MCF 10A (cell line): ENCODE measurements at regions not wholly inside any gene's neighbourhood (a gene's known extent, or its start where the extent isn't known, plus 50 kb on each side); places are given as distances from the start of the nearest gene placed in this dataset.

Experiments
- BruUV-seq: library from RNA; stranded (reverse); fragments of 400-500 nt; replicated peaks from 2 replicates; lab custom pipeline; 2021; lab: Mats Ljungman, UMichigan
- CTCF ChIA-PET: fragments of 300-600 bp; sonication (Branson Sonifier 250); formaldehyde crosslinking; extraction: SDS; loops from one replicate; lab custom pipeline; 2021; ENCODE audit warnings: antibody characterized with exemption, inconsistent platforms; lab: Yijun Ruan, JAX
- POLR2A ChIA-PET: fragments of 300-600, 350-650 bp; sonication (Branson Sonifier 250); formaldehyde crosslinking; extraction: SDS; loops from one replicate; lab custom pipeline; 2020; ENCODE audit warnings: antibody characterized with exemption, inconsistent platforms; lab: Yijun Ruan, JAX
- DNase-seq: peaks from one replicate; pipeline ENCODE4 v3.0.0-alpha.2; 2018; ENCODE audit not compliant: unreplicated experiment
- H3K27ac Mint-ChIP-seq: one replicate; pipeline ENCODE4 v1.8.0; 2022; ENCODE audit warnings: mild to moderate bottlenecking, low read depth, mixed read lengths; ENCODE audit not compliant: unreplicated experiment
- H3K27me3 Mint-ChIP-seq: one replicate; pipeline ENCODE4 v1.8.0; 2022; ENCODE audit warnings: mixed read lengths; ENCODE audit not compliant: insufficient read depth, unreplicated experiment
- H3K36me3 Mint-ChIP-seq: one replicate; pipeline ENCODE4 v1.8.0; 2022; ENCODE audit warnings: mild to moderate bottlenecking, moderate library complexity, mixed read lengths; ENCODE audit not compliant: insufficient read depth, unreplicated experiment
- H3K4me1 Mint-ChIP-seq: one replicate; pipeline ENCODE4 v1.8.0; 2022; ENCODE audit warnings: mixed read lengths; ENCODE audit not compliant: insufficient read depth, unreplicated experiment
- H3K4me3 Mint-ChIP-seq: one replicate; pipeline ENCODE4 v1.8.0; 2022; ENCODE audit warnings: mild to moderate bottlenecking, moderate library complexity, mixed read lengths; ENCODE audit not compliant: unreplicated experiment
- H3K9me3 Mint-ChIP-seq: one replicate; pipeline ENCODE4 v1.8.0; 2022; ENCODE audit warnings: mixed read lengths; ENCODE audit not compliant: unreplicated experiment
- CTCF ChIP-seq: fragments of 200-600 bp; IDR thresholded peaks from one replicate; pipeline ENCODE4 v1.8.0; 2022; ENCODE audit warnings: antibody characterized with exemption, mild to moderate bottlenecking; ENCODE audit not compliant: unreplicated experiment
- intact Hi-C: fragments of 100-400 bp; cut with micrococcal nuclease; formaldehyde crosslinking; loops from 2 replicates; pipeline ENCODE4 v1.14.1; 2022

- intact Hi-C loops = loop anchor here (5.0 kb wide), 1 partner anchor 80 kb away; no protein-coding TSS in a partner anchor
- DNase-seq = no peak
- Mint-ChIP-seq H3K27me3 (no peaks in the 10 kb centered on the region), H3K36me3 (no peaks in the 10 kb centered on the region), H3K27ac (no peak overlapping the region), H3K4me1 (no peaks in the 10 kb centered on the region), H3K4me3 (no peak overlapping the region), H3K9me3 (no peaks in the 10 kb centered on the region)
- BruUV-seq = no TSS peak
- POLR2A ChIA-PET = no interaction called here
- no peak for TF ChIP-seq CTCF
- CTCF ChIA-PET = interaction anchor here (0.6 kb wide), 1 partner anchor 9 kb away, joined by 3 read pairs; no protein-coding TSS in a partner anchor
Observed at GRCh38 chr13:79062291-79062690, 343.8 kb downstream of the RBM26 start.

- H3K36me3 Mint-ChIP-seq = no peaks in the 10 kb centered on the region
- no peaks in the 10 kb centered on the region for H3K27me3 Mint-ChIP-seq
- no peak for TF ChIP-seq CTCF
- POLR2A ChIA-PET = no interaction called here
- H3K4me1 Mint-ChIP-seq = no peaks in the 10 kb centered on the region
- DNase-seq = no peak
- no TSS peak for BruUV-seq
- intact Hi-C loops = loop anchor here (5.0 kb wide), 1 partner anchor 82 kb away; no protein-coding TSS in a partner anchor
- no peaks in the 10 kb centered on the region for H3K9me3 Mint-ChIP-seq
- no peak overlapping the region for H3K4me3 Mint-ChIP-seq
- no peak overlapping the region for H3K27ac Mint-ChIP-seq
- CTCF ChIA-PET = no interaction called here
Observed at GRCh38 chr13:79060216-79060615, 345.8 kb downstream of the RBM26 start.

- H3K36me3 Mint-ChIP-seq = no peaks in the 10 kb centered on the region
- no peak overlapping the region for H3K4me3 Mint-ChIP-seq
- H3K9me3 Mint-ChIP-seq = no peaks in the 10 kb centered on the region
- H3K4me1 Mint-ChIP-seq = no peaks in the 10 kb centered on the region
- POLR2A ChIA-PET = interaction anchor here (0.7 kb wide), 1 partner anchor 21 kb away, joined by 4 read pairs; no protein-coding TSS in a partner anchor
- CTCF ChIA-PET = interaction anchor here (0.6 kb wide), 1 partner anchor 702 kb away, joined by 4 read pairs; no protein-coding TSS in a partner anchor
- H3K27ac Mint-ChIP-seq = no peak overlapping the region
- no TSS peak for BruUV-seq
- intact Hi-C loops = no loop called here
- H3K27me3 Mint-ChIP-seq = no peaks in the 10 kb centered on the region
- TF ChIP-seq CTCF = no peak
- DNase-seq = no peak
Observed at GRCh38 chr13:79056706-79057105, 349.3 kb downstream of the RBM26 start.

GRCh38 chr13:79051472-79051871 lies 354.6 kb downstream of the RBM26 start:
- ChIA-PET POLR2A (no interaction called here), CTCF (interaction anchor here (0.6 kb wide), 1 partner anchor 47 kb away, joined by 3 read pairs; no protein-coding TSS in a partner anchor)
- no peak for DNase-seq
- Mint-ChIP-seq H3K27me3 (peaks cover 7% of the 10 kb centered on the region), H3K9me3 (no peaks in the 10 kb centered on the region), H3K36me3 (no peaks in the 10 kb centered on the region), H3K4me3 (no peak overlapping the region), H3K27ac (no peak overlapping the region), H3K4me1 (no peaks in the 10 kb centered on the region)
- TF ChIP-seq CTCF = no peak
- BruUV-seq = no TSS peak
- intact Hi-C loops = no loop called here
